Umbilical cord (tissue), 1 donor: ENCODE measurements at regions not wholly inside any gene's neighbourhood (a gene's known extent, or its start where the extent isn't known, plus 50 kb on each side); places are given as distances from the start of the nearest gene placed in this dataset.

ENCODE experiments used
- DNase-seq: peaks from one replicate; pipeline ENCODE4 v3.0.0-alpha.2; 2015; ENCODE audit warnings: low spot score

DNA sequence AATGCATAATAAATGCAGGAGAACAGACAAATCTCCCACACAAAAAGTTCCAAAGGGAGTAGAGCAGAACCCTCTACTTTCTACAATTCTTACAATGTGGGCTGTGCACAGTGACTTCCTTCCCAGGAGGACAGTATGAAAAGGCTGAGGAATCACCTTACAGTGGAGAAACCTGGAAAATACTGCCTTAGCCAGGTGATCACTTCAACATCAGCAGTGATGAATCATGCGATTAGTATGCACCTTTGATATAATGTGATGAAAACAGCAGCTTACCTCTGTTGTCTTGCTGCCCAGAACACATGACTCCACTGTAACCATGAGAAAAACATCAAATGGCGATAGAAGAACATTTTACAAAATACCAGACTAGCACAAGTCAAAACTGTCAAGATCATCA, 329.7 kb upstream of the POM121L12 start:
- DNase-seq = no peak

DNA sequence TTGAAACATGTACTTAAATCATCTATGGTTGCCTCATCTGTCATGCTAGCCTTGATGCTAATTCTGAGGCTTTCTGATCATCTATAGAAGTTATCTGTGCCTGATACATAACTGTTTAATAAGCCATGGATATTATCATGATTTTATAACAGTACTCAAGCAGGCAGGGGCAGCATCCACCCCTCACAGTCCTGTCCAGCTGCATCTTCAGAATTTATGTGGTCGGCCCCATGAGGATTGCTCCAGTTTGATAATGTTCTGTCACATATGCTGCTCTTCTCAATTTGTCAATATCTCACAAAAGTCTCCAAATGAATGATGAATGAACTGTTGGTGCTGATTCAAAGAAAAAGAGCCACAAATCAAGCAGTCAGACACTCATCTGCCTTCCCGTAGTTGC, 335.1 kb upstream of the POM121L12 start:
- DNase-seq = no peak

DNA sequence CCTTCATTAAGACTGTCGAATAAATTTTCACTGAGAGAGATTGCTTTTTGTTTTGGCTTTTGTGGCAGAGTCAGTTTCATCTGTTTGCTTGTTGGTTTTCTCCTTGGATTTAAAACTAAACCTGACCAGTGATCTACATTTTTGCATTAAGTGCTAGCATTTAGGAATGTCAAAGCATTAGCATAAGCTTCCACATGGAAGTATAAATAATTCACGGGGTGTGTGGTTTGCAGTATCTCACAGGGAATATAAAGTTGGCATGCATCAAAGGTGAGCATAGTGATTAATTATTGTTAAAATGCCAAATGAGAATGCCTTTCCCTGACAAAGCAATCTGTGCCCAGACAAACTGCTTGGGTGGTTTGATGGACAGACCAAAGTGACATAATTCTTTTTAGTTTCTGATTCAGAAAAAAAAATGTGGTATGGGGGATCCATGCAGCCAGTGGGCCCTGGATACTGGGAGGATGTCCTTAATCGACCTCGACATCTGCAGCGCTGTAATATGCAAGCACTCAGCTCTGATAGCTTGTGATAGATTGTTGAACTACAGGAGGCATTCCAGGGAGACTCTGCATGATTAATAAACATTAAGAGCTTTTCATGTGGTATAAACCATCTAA, 339.3 kb upstream of the POM121L12 start:
- no peak for DNase-seq

DNA sequence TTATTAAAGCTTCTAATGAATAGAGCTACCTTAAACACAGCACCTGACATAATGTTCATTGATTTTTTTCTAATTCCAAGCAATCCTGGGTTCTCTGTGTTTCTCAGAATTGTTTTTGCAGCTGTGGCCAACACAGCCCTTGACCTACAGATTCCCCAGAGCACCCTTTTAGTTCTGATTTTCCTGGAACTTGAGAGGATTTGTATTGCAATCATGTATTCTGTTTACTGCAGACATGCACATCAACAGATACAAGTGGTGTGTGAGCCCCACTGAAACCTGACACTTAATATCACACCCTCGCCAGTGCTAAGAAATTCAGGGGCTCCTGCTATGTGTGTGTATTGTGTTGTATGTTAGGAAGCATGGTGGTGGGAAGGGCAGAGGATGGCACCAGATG, 344.2 kb upstream of the POM121L12 start:
- DNase-seq = no peak

DNA sequence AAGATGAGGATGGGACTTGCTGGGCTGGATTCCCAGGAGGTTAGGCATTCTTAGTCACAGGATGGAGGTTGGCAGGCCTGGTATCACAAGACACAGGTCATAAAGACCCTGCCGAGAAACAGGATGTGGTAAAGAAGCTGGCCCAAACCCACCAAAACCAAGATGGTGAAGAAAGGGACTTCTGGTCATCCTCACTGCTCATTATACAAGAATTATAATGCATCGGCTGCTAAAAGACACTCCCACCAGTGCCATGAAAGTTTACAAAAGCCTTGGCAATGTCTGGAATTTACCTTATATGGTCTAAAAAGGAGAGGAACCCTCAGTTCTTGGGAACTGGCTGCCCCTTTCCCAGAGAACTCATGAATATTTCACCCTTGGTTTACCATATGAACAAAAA, 345.5 kb upstream of the POM121L12 start:
- no peak for DNase-seq

DNA sequence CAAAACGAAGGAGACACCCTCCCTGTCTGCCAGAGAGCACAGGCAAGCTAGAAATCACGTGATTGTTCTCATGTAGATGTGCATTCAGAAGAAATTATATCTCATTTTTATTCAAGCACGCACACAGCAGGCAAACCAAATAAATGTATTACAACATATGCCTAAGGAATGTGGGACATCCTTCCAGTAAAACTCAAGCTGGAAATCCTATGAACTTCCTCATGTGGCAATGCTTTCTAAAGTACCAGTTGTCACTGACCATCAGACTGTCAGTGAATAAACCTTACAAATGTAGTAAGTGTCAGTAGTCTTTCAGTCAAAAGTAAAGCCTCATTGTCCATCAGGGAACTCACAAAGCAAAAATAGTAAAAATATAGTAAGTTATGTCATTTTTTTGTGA, 350.1 kb upstream of the POM121L12 start:
- DNase-seq = peak; percentile 2

DNA sequence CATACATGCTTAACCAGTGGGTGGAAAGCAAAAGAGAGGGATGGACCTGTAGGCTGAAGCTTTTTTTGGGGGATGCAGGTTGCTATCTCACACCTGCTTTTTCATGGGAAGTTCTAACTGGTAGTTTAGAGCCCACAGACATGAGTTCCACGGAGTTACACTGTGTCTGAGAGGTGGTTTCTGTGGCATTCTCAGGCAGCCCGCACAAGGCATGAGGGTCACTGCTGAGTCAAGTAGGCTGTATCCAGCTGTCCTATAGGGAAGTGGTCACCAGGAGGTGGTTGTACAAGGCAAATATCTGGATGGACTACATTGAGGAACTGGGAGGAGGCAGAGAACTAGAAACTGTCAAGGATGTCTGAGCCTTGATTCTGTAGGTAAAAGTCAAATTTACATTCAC, 351.0 kb upstream of the POM121L12 start:
- no peak for DNase-seq

DNA sequence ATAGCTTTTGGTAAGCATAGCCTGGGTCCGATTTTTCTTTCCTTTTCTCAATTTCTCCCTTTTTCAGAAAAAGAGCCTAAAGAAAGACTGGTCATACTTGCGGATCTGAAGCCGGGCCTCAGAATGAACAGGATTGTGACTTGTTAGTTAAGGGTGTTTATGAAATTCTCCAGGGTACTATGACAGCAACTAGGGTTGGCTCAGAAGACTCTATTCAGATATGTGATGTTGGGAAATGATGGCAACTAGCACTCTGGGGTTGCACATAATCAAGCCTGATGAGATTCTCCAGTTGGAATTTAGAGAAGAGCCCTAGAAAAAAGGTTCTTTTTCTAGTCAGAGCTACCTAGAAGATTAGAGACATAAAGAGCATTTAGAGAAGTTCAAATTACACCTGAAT, 352.4 kb upstream of the POM121L12 start:
- DNase-seq = no peak

DNA sequence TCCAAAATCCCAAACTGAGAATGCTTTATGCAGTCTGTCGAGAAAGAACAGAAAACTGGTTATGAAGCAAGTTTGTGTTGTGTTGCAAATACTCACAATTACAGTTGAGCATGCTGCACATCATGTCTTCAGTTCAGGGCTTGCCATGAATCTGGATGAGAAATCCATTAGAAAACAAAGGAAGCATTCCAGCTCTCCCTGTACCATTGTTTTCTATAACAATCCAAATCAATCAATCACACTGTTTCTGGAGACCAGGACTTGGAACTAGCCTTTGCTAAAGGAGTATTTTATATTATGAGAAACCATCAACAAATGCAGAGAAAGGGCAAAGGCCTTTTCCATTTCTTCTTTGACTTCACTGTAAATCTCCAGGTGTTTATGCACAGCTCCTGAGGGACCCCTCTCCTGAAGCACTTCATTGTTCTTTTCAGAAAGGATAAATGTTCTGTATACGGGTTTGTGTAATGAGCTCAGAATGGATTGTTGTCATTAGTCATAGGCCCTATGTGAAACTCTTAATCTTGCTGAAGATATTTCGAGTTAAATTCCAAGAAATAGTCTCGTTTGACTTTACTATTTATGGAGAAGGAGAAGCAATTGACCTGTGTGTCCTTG, 364.7 kb upstream of the POM121L12 start:
- no peak for DNase-seq

DNA sequence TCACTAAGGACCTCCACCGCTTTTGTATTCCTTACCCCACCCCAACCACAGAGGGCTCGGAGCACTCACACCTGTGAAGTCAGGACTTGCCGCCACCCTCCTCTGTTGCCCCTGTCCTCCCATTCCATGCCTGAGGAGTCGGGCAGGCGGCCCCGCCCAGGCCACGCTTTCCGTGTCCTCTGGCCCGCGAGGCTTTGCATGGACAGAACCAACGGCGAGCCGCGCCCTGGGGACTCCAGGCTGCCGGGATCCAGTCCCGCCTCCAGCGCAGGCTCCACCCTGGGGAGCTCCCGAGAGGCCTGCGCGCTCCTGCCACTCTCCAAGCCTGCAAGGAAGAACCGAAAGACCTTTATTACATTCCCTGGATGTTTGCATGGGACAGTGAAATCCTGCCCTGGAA, 366.4 kb upstream of the POM121L12 start:
- no peak for DNase-seq

DNA sequence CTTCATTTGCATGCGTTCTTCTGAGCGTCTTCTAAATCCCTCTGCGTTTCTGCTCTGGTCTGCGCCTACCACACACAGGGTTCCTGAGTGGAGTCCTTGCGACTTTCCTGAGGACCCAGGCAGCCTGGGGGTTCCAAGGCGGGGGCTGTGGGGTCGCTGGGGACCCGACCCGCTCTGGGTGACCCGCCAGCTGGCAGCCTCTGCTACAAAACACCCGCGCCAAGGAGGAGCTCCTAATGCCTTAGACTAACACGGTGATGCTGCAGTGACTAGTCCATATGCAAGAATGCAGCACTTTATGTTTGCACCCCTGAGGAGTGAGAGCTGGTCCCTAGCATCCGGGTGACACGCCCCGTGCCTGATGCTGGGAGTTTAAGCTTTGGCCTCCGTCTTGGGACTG, 367.0 kb upstream of the POM121L12 start:
- no peak for DNase-seq

DNA sequence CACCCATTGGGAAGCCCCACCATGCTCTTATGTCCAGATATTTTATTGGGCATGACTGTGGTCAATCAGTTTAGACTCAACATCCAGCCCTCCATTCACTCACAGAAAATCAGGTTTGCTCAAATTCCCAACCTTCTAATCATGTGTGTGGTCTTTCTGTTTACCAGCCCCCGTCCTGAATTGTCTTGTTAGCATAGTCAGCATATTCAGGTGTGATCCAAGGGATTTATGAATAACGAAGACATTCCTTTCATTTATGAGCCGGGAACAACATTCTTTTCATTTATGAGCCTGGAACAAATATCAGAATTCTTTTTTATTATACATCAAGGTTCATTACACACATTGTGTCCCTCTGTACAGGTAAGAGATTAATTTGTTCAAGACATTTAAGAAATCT, 376.3 kb upstream of the POM121L12 start:
- no peak for DNase-seq

DNA sequence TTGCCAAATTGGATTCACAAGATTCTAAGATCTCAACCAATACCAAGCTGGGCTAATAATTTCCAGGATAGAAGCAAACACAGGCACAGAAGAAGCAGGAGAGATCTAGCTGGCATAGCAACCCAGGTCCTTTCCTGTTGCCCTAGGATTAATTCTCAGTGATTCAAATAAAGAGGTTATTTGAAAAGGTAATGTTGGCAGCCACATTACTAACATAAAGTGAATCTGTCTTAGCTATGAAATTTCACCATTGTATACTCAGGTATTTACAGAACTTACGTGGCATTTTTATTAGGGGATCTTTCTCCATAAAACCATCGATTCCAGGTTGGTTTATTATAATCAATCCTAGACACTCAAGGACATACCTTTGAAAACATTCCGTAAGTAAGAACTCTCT, 379.3 kb upstream of the POM121L12 start:
- no peak for DNase-seq

DNA sequence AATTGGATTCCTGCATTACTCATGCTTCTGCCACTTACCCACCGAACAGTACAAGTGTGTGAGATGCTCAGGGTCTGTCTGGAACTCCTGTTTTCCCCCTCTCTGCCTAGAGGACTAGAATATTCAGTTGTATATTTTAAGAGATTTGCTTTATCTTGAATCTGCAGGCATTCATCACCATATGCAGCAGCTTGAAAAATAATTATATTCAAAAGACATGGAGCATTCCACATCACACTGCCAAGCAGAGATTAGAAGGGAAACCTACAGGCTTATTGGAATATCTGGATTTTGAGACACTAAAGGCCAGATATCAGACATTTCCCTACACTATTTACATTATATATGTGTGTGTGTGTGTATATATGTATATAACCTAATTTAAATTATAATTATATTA, 382.8 kb upstream of the POM121L12 start:
- DNase-seq = peak; percentile 62

DNA sequence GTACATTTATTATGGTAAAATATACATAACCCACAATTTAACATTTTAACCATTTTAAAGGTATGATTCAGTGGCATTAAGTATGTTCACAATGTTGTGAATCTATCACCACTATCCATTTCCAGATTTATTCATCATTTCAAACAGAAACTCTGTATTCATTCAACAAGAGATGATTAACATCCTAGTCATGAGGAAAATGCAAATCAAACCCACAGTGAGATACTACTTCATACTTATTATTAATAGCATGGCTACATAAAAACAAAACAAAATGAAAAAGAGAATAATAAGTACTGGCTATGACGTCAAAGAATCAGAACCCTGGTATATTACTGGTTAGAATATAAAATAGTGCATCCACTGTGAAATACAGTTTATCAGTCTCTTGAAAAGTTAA, 386.6 kb upstream of the POM121L12 start:
- no peak for DNase-seq

DNA sequence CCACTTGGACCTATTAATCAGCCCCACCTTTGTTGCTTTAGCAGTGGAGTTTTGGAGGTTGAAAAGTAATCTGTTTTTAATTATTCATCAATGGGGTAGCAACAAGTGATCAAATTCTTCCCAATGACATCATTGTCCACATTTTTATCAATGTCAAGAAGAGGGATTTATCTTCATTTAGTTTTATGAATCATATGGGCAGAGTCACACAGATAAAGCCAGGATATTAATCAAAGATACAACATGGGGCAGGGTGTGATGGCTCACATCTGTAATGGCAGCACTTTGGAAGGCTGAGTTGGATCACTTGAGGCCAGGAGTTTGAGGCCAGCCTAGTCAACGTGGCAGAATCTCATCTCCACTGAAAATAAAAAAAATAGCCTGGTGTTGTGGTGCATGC, 388.4 kb upstream of the POM121L12 start:
- no peak for DNase-seq

DNA sequence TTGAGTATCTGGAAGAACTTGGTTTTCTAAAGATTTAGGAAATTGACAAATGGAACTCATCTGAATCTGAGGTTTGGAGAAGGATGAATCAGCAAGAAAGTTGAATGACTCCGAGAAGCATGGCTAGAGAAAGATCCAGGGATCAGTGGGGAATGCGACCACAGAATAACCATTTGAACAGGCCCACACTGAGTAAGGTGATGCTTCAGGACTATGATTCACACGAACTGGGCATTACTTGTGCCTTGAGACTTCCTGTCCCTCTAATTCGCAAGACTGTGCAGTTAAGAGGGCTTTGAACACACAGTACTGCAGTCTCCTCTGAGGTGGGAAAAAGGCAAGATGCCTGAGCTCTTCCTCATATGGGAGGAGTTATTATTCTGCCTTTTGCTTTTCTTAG, 395.5 kb upstream of the POM121L12 start:
- DNase-seq = peak; percentile 1

DNA sequence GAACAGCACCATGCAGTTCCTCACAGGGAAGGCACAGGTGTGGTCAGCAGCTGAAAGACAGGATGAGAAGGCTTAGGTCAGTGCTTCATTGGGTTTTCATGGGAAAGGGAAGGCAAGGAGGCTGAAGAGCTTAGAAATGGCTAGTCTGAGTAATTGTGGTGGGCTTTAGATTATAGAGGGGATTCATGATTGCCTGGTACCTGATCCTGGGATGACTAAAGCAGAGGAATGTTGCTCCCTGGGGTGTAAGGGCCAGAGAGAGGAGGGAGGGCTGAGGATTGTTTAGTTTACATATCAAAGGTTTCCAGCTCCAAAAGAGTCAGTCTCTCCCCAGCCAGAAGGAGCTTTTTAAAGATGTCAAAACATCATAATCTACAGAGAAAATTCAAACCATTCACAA, 396.3 kb upstream of the POM121L12 start:
- no peak for DNase-seq

DNA sequence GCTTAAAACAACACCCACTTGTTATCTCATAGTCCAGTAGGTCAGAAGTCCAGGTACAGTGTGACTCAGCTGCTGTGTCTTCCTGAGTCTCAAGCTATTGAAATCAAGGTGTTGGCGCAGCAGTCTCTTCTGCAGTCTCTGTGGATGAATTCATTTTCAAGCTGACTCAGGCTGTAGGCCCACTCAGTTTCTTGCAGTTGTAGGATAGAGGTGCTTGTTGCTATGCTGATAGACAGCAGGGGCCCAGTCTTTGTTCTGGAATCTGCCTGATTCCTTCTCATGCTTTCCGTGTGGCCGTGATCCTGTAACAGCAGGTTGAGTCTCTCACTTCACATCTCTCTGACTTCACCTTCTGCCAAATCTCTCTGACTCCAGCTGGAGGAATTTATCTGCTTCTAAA, 400.4 kb upstream of the POM121L12 start:
- DNase-seq = peak; percentile 68

DNA sequence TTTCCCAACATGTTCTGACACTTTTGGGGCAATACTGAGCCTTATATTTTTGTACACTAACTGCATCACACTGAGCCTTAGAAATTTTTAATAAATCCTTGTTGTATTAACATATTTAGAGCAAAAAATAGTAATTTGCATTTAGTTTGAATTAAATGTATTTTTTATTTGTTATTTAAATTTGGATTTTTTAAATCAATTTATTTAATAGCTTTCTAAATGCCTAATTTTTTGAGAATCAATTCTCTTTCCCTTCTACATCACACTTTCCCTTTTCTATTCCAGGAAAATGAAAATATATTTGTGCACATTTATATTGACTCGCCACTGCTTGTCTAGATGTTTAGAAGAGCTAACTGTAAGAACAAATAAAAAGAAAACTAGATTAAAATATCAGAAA, 414.6 kb upstream of the POM121L12 start:
- DNase-seq = no peak

DNA sequence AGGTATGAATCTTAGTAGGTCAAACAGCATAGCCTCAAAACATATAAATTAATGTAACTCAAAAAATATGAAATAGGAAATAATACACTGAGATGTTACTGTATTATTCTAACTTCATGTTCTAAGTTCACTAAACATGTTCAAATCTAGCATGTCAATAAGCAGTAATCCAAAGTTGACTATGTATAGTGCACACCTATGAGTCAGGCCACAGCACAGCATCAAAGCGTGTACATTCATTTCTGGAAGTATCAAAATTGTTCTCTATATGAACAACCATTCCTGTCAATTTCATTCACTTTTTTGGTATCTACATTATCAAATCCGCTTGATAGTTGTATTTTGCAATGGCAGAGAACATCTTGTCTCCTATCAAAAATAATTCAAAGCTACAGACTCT, 418.9 kb upstream of the POM121L12 start:
- no peak for DNase-seq

DNA sequence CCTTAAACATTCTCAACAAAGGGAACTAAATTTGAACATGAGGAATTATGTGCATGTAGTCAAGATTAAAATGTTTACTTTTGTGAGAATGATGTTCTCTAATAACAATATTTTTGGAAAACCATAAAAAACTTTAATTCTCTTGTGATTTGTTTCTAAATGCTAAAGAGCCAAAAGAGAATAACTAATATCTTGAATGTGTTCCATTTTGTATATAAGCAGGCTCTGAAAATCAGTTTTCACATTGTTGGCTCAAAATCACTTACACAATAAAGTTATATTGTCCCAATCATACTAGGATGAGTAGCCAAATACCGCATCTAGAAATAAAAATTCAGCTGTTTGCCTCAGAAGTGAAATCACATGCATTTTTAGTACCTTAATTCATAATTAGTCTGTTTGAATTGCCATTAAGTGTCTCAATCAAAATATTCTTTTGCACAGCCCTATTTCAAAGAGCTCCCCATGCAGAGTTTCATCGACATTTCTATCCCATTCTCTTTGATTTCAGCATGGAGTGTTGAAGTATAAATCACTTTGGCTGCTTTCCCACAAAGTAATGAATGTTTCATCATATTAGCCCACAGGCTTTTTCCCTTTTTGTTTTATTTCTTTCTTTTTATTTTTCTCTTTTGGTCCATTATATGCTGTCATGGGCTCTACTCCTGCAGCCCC, 420.3 kb upstream of the POM121L12 start:
- no peak for DNase-seq

DNA sequence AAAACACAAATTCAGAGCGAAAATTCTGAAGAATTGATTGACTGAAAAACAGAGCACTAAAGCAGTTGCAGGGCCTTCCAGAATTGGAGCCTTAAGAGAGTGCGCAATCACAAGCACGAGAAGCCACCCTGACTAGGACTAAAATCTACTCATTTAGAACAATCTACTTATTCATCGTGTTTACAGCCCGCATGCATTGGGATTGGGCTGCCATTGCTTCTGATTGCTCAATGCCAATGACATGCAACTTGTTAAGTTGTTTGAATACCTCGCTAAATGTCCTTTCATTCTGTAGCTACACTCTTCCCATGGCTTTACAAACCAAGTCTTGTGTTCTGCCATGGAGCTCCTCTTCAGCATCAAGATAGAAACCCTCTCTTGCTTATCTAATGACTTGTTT, 425.9 kb upstream of the POM121L12 start:
- no peak for DNase-seq

DNA sequence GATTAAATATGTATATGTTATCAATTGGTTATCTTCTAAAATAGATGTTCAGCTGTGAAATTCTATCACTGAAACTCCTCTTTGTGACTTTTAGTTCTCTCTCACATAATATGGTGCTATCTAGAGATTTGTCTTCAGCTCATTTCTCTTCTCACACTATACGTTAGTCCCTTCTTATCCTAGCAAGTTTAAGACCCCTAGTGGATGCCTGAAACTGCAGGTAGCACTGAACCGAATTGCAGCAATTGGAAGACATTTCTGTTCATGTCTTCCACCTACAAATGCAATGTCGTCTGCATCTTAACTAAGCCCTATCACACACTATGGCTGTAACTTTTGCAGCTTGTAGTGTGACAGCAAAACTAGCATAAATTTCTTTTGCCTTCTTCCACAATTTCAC, 442.7 kb upstream of the POM121L12 start:
- DNase-seq = no peak
